ENCODE measurements at regions not wholly inside any gene's neighbourhood (a gene's known extent, or its start where the extent isn't known, plus 50 kb on each side); places are given as distances from the start of the nearest gene placed in this dataset.

DNA sequence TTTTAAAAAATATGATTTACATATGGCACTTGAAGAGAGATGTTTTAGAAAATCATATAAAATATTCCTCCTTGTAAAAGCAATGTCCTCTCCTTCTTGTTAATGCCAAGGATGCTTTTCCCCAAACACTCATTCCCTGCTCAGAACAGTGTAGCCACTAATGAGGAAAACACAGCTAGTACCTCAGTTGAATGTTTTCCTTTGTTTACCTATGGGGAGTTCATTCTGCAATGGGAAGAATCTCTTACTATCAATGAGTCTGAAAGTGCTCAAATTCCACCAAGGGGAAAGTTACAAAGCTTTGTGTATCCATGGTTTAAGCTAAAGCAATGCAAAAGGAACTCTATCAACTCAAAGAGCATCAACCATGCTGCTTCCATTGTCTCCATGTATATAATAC lies 221.9 kb upstream of the ADGRL2 start:
- TF ChIP-seq POLR2A (IDR thresholded peaks at IDR 0.05; ENCODE audit: control extremely low read depth in 1 of 2, low read depth in 2 of 2, low read length in 2 of 2), result no peak
- TF ChIP-seq, protein P1, sequence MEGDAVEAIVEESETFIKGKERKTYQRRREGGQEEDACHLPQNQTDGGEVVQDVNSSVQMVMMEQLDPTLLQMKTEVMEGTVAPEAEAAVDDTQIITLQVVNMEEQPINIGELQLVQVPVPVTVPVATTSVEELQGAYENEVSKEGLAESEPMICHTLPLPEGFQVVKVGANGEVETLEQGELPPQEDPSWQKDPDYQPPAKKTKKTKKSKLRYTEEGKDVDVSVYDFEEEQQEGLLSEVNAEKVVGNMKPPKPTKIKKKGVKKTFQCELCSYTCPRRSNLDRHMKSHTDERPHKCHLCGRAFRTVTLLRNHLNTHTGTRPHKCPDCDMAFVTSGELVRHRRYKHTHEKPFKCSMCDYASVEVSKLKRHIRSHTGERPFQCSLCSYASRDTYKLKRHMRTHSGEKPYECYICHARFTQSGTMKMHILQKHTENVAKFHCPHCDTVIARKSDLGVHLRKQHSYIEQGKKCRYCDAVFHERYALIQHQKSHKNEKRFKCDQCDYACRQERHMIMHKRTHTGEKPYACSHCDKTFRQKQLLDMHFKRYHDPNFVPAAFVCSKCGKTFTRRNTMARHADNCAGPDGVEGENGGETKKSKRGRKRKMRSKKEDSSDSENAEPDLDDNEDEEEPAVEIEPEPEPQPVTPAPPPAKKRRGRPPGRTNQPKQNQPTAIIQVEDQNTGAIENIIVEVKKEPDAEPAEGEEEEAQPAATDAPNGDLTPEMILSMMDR (IDR thresholded peaks at IDR 0.05; ENCODE audit: control extremely low read depth in 1 of 3, insufficient read depth in 1 of 3, low read depth in 1 of 3, low read length in 3 of 3), result no peak
- no peak for TF ChIP-seq CREB1 (IDR thresholded peaks at IDR 0.05)
- no peak for TF ChIP-seq TEAD4 (IDR thresholded peaks at IDR 0.05; ENCODE audit: low read depth, low read length)
- no peak for TF ChIP-seq CHD1 (IDR thresholded peaks at IDR 0.05; ENCODE audit: low read depth, low read length)
- no peak for TF ChIP-seq GTF2F1 (IDR thresholded peaks at IDR 0.05; ENCODE audit: borderline replicate concordance, low read depth, low read length)
- no peak for TF ChIP-seq BRCA1 (IDR thresholded peaks at IDR 0.05; ENCODE audit: low read depth, low read length)
- no peak for TF ChIP-seq RFX5 (IDR thresholded peaks at IDR 0.05; ENCODE audit: borderline replicate concordance, low read depth, low read length)
- TF ChIP-seq POLR2AphosphoS5 (IDR thresholded peaks at IDR 0.05; ENCODE audit: low read depth, low read length), result no peak
- TF ChIP-seq FOSL1 (IDR thresholded peaks at IDR 0.05; ENCODE audit: insufficient read depth, low read depth, low read length), result no peak
- no peak for TF ChIP-seq TAF1 (IDR thresholded peaks at IDR 0.05; ENCODE audit: low read depth, low read length)
- TF ChIP-seq ASH2L (IDR thresholded peaks at IDR 0.05; ENCODE audit: low read length), result no peak

All from H1 (cell line).